ENCODE measurements at regions not wholly inside any gene's neighbourhood (a gene's known extent, or its start where the extent isn't known, plus 50 kb on each side); places are given as distances from the start of the nearest gene placed in this dataset.

DNA sequence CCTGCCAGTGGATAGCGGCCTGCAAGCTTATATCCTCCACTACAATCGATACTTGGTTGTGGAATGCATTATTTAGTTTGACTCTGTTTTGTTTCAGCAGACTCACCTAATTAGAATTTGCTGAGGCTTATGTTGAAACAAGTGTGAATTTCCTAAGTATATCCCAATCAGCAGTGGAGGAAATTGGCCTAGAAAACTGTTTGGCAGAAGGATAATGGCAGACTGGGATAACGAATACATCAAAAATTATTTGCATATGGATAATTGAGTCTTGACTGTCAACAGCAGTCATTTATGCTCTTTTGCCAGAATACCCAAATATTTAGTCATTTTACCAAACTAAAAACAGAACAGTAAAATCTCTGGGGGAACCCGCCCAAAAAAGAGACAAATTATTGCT lies 261.0 kb downstream of the DOK5 start:
- TF ChIP-seq POLR2A (IDR thresholded peaks at IDR 0.05) (no peak), CTCF (IDR thresholded peaks at IDR 0.05) (no peak), POLR2AphosphoS5 (IDR thresholded peaks at IDR 0.05) (no peak)

Measured in prostate gland (tissue), 2 donors.